NK-92 (cell line): ENCODE measurements at regions not wholly inside any gene's neighbourhood (a gene's known extent, or its start where the extent isn't known, plus 50 kb on each side); places are given as distances from the start of the nearest gene placed in this dataset.
"Not testable (repeated sequence)": the region's sequence is repeated elsewhere in the genome, so short reads cannot be mapped to it uniquely, and the experiment has no call there.

ENCODE experiments used
- DNase-seq: peaks from one replicate; lab custom pipeline; 2025; ENCODE audit not compliant: unreplicated experiment; lab: John Stamatoyannopoulos, UW

DNA sequence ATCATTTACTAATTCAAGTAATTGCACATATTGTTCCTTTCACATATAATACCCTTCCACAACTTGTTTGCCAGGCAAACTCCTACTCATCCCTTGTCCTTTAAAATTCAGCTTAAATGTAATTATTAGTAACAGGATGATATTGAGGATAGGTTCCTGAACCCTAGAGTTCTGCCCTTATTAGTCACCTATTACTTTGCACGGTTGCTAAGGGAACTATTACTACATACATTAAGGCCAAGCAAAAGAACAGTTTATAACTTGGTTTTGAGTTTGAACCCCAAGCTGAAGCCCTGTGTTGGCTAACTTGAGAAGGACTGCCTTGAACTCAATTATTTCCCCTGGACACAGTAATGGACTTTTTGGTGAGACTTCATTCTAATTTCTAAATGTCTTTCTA, 529.7 kb downstream of the IGSF11 start:
- DNase-seq, result no peak

- no peak for DNase-seq
Observed at GRCh38 chr3:118505784-118506183, 528.9 kb downstream of the IGSF11 start.

GRCh38 chr3:118511402-118511801, 523.2 kb downstream of the IGSF11 start:
- no peak for DNase-seq

GRCh38 chr3:118512301-118512700, 522.3 kb downstream of the IGSF11 start:
- DNase-seq, result no peak

DNA sequence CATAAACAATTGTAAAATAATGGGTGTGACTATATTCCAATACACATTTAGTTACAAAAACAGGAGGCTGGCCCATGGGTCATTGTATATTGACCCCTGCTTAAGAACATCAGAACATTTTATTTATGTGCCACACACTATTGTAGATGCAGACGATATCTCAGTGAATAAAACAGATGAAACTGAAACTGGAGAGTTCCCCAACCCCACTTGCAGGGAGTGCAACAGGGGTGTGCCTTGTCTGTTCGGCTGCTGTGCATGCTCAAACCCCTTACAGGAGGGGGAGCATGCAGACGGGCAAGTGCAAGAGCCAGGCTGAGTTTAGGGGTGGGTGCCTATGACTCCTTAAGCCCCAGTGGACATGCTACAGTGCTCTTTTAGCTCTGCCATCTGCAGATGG, 509.6 kb downstream of the IGSF11 start:
- no peak for DNase-seq

DNA sequence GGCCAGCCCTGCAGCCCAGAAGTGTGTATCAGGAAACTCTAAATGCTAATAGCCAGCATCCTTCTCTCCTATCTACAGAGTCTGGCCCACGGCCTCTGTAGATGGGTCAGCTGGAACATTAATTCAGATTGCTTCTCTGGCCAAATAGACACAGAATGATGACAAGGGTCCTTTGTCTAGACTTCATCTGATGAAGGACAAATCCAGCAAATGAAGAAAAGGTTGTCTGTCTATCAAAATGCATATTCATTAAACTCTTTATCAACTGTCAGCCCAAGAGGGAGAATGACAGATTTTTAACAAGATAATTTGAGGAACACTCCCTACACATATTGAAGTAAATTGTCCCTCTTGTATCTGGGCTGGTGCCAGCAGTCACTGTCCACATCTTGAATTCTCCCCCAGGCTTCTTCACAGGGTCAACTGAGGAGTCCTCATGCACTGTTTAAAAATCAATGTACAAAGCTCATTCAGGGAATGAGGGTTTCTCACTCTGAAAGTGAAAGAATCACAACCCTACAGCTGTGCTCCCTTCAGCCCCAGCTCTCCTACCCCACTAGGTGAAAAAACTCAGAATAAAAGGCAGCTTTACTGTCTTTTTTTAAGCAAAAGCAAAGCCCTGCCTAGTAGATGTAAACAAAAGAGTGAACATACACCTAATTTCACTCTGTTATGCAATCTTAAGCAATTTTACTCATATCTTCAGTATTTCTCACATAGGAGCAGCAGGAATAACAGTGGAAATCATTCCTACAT, 507.7 kb downstream of the IGSF11 start:
- no peak for DNase-seq

- no peak for DNase-seq
Observed at GRCh38 chr3:118527514-118528044, 507.1 kb downstream of the IGSF11 start.

DNA sequence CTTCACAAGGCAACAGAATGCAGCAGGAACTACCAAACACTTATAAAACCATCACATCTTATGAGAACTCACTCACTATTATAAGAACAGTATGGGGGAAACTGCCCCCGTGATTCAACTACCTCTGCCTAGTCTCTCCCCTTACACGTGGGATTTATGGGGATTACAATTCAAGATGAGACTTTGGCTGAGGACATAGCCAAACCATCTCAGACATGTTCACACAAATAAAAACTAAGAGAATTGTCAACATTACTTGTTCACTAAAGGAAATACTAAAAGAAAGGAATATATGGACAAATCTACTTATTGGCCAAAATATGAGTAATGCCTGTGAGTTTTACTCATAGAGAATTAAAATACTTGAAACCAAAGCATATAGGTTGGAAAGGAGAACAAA, 505.1 kb downstream of the IGSF11 start:
- no peak for DNase-seq

DNA sequence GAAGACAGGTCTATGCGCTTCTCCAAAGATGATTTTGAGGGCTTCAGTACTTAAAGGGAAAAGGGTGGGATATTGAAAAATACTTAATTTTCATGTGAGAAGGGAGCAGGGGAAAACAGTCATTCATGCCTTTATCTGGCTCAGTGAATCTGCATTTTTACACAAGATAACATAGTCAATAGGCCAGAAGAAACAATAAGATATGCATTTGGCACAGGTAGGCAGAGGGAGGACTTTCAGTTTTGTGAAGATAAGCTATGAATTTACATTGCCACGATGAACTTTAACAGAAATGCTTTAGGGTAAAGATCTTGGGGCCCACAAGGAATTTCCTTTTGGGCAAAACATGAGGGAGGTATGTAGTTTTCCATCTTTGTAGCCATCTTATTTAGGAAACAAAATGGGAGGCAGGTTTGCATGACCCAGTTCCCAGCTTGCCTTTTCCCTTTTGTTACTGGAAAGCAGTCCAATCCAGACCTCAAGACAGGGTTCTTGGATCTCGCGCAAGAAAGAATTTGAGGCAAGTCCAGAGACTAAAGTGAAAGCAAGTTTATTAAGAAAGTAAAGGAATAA, 504.2 kb downstream of the IGSF11 start:
- DNase-seq, result no peak

DNA sequence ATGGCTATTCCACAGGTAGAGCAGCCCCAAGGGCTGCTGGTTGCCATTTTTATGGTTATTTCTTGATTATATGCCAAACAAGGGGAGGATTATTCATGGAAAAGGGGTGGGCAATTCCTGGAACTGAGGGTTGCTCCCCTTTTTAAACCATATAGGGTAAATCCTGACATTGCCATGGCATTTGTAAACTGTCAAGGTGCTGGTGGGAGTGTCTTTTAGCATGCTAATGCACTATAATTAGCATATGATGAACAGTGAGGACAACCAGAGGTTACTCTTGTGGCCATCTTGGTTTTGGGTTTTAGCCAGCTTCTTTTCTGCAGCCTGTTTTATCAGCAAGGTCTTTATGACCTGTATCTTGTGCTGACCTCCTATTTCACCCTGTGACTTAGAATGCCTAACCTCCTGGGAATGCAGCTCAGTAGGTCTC, 503.7 kb downstream of the IGSF11 start:
- DNase-seq, result not testable (repeated sequence)

- no peak for DNase-seq
Observed at GRCh38 chr3:118531816-118532215, 502.8 kb downstream of the IGSF11 start.

DNA sequence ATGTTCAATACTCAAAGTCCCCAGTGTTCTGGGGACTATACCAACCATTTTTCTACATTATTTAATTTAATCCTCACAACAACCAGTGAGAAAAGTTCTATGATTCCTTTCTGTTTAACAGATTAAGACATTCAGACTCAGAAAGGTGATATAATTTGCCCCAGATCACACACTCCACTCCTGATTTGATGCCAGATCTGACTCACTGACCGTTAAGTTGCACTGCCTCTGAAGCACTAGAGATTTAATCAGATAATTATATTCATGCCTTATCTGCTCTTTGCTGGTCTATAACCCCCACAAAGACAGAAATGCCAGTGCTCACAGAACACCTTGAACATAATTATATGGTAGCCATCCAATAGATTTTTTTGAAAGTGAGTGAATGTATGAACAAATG, 501.0 kb downstream of the IGSF11 start:
- DNase-seq, result no peak

- no peak for DNase-seq
Observed at GRCh38 chr3:118534519-118534918, 500.1 kb downstream of the IGSF11 start.

DNA sequence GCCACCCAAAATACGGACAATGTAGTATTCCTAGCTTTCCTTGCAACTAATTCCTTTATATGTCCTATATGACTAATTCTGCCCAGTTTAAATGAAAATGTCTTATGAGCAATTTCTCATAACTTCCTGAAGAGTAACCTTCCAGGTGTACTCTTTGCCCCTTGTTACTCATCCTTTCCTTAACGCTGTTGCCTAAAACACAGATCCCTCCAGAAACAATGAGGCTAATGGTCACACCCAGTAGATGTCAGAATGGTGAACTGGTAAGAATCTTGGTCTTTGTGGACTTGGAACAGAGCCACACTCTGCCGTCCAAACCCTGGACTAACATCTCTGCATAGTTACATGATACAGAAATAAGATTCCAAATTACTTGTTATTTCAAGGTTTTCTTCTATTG, 497.9 kb downstream of the IGSF11 start:
- no peak for DNase-seq

- no peak for DNase-seq
Observed at GRCh38 chr3:118537454-118537853, 497.2 kb downstream of the IGSF11 start.

DNA sequence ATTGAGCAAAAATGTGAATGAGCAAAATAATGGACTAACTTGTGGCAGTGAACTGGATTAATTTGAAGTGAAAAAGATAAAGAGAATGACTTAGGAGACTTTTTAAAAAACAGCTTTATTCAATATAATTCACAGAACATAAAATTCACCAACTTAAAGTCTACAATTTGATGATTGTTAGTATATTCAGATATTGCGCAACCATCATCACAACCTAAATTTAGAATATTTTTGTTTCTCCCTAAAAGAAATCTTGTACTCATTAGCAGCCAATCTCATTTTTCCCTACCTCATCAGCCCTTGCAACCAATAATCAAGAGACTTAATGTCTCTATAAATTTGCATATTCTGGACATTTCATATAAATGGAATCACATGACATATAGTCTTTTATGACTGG, 496.5 kb downstream of the IGSF11 start:
- no peak for DNase-seq

DNA sequence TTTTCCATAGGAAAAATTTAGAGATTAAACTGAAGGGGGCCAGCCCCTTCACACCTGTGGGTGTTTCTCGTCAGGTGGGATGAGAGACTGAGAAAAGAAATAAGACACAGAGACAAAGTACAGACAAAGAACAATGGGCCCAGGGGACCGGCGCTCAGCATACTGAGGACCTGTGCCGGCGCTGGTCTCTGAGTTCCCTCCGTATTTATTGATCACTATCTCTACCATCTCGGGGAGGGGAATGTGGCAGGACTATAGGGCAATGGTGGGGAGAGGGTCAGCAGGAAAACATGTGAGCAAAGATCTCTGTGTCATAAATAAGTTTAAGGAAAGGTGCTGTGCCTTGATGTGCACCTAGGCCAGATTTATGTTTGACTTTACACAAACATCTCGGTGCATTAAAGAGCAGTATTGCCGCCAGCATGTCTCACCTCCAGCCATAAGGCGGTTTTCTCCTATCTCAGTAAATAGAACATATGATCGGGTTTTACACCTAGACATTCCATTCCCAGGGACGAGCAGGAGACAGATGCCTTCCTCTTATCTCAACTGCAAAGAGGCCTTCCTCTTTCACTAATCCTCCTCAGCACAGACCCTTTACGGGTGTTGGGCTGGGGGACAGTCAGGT, 494.7 kb downstream of the IGSF11 start:
- DNase-seq, result not testable (repeated sequence)

GRCh38 chr3:118540448-118540821, 494.2 kb downstream of the IGSF11 start:
- not testable (repeated sequence) for DNase-seq

DNA sequence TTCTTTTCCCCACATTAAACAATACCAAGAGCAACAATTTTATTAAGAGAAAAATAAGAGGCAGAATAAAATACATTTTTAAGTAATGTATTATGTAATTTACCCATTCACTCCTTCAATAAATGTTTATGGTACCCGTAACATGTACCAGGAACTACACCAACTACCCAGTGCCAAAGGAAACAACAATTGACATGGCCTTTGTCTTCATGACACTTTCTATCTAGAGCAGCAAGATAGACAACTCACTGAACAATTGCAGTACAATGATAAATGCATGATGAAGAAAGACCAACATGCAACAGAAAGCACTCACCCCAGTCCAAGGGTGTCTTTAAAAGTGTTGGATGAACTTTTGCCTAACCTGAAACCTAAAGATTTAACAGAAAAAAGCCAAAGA, 493.8 kb downstream of the IGSF11 start:
- DNase-seq, result no peak

GRCh38 chr3:118541796-118542195, 492.9 kb downstream of the IGSF11 start:
- no peak for DNase-seq

DNA sequence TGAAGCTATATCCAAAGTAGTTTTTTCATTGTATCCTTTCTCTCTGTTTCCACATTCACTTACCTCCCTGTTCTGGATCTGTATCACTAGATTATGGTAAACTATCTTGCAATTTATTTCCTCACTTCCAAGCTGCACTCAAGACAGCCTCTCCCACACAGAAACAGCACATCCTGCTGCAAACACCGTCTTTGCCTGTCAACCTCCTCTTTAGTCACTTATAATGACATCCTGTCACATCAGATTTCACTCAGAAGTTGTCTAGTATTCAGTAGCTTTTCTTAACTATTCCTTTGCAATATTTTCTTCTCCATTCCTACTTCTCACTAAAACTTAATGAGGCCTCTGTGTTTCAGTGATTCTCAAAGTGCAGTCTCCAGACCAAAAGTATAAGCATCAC, 490.8 kb downstream of the IGSF11 start:
- DNase-seq, result no peak

GRCh38 chr3:118544458-118544857, 490.2 kb downstream of the IGSF11 start:
- no peak for DNase-seq
